Mesenchymal stem cell (in vitro differentiated cells and primary cell): ENCODE measurements at regions not wholly inside any gene's neighbourhood (a gene's known extent, or its start where the extent isn't known, plus 50 kb on each side); places are given as distances from the start of the nearest gene placed in this dataset.

Source experiments
- DNase-seq: peaks from one replicate; pipeline ENCODE4 v3.0.0-alpha.2; 2013
- H2AFZ ChIP-seq: one replicate; pipeline ENCODE4 v1.6.1; 2013; ENCODE audit warnings: low read depth, mild to moderate bottlenecking, control low read depth, inconsistent platforms, low read length, moderate library complexity
- H2AK5ac ChIP-seq: 2 replicates; pipeline ENCODE4 v1.6.1; 2013; ENCODE audit warnings: low read length, moderate library complexity, mild to moderate bottlenecking, inconsistent platforms; ENCODE audit not compliant: severe bottlenecking
- H2BK120ac ChIP-seq: one replicate; pipeline ENCODE4 v1.6.1; 2013; ENCODE audit warnings: low read depth, mild to moderate bottlenecking, inconsistent platforms, low read length, moderate library complexity
- H2BK12ac ChIP-seq, 2 experiments: one replicate each; pipeline ENCODE4 v1.6.1; 2013; ENCODE audit warnings: inconsistent platforms in 2 of 2, low read length in 2 of 2, mild to moderate bottlenecking in 2 of 2, moderate library complexity in 2 of 2, control low read depth in 1 of 2
- H2BK15ac ChIP-seq: one replicate; pipeline ENCODE4 v1.6.1; 2013; ENCODE audit warnings: mild to moderate bottlenecking, low read depth, inconsistent platforms; ENCODE audit not compliant: poor library complexity, severe bottlenecking
- H2BK5ac ChIP-seq: 2 replicates; pipeline ENCODE4 v1.6.1; 2013; ENCODE audit warnings: low read depth, mild to moderate bottlenecking, low read length, control low read depth, inconsistent platforms; ENCODE audit not compliant: poor library complexity, severe bottlenecking
- H3K14ac ChIP-seq, 2 experiments: one replicate each; pipeline ENCODE4 v1.6.1; 2013; ENCODE audit warnings: inconsistent platforms in 2 of 2, low read length in 2 of 2, control low read depth in 1 of 2, mild to moderate bottlenecking in 1 of 2, moderate library complexity in 1 of 2
- H3K18ac ChIP-seq, 2 experiments: one replicate each; pipeline ENCODE4 v1.6.1; 2013; ENCODE audit warnings: inconsistent platforms in 2 of 2, low read length in 2 of 2, control low read depth in 1 of 2, low read depth in 1 of 2, mild to moderate bottlenecking in 1 of 2
- H3K23ac ChIP-seq, 2 experiments: one replicate each; pipeline ENCODE4 v1.6.1; 2013; ENCODE audit warnings: inconsistent platforms in 2 of 2, low read length in 2 of 2, mild to moderate bottlenecking in 2 of 2, moderate library complexity in 2 of 2, control low read depth in 1 of 2
- H3K27ac ChIP-seq: 2 replicates; pipeline ENCODE4 v1.5.1; 2013; ENCODE audit warnings: mild to moderate bottlenecking, moderate library complexity, low read length, control low read depth, inconsistent platforms; ENCODE audit not compliant: poor library complexity, severe bottlenecking
- H3K27me3 ChIP-seq, 2 experiments: 2 replicates each; pipeline versions ENCODE4 v1.6.1 to v1.7.0; 2013; ENCODE audit warnings: low read length in 2 of 2, mild to moderate bottlenecking in 2 of 2, moderate library complexity in 2 of 2, control low read depth in 1 of 2, inconsistent platforms in 1 of 2; ENCODE audit not compliant: control insufficient read depth in 1 of 2, insufficient read depth in 1 of 2
- H3K36me3 ChIP-seq, 2 experiments: 2 replicates each; pipeline versions ENCODE4 v1.6.1 to v1.7.0; 2013; ENCODE audit warnings: low read length in 2 of 2, control low read depth in 1 of 2, inconsistent platforms in 1 of 2, low read depth in 1 of 2, mild to moderate bottlenecking in 1 of 2; ENCODE audit not compliant: insufficient read depth in 2 of 2, control insufficient read depth in 1 of 2
- H3K4ac ChIP-seq, 2 experiments: one replicate each; pipeline ENCODE4 v1.6.1; 2013; ENCODE audit warnings: inconsistent platforms in 2 of 2, low read length in 2 of 2, mild to moderate bottlenecking in 2 of 2, moderate library complexity in 2 of 2, control low read depth in 1 of 2, low read depth in 1 of 2
- H3K4me1 ChIP-seq: 2 replicates; pipeline ENCODE4 v1.6.1; 2013; ENCODE audit warnings: low read depth, low read length, control low read depth; ENCODE audit not compliant: control insufficient read depth, insufficient read depth
- H3K4me2 ChIP-seq: 2 replicates; pipeline ENCODE4 v1.6.1; 2013; ENCODE audit warnings: low read length, mild to moderate bottlenecking, inconsistent platforms; ENCODE audit not compliant: poor library complexity, severe bottlenecking
- H3K4me3 ChIP-seq, 2 experiments: 2 replicates each; pipeline versions ENCODE4 v1.5.1 to v1.7.0; 2013; ENCODE audit warnings: low read length in 2 of 2, mild to moderate bottlenecking in 2 of 2, control low read depth in 1 of 2, low read depth in 1 of 2; ENCODE audit not compliant: insufficient read depth in 1 of 2
- H3K79me1 ChIP-seq: replicated peaks from 2 replicates; pipeline ENCODE4 v1.6.1; 2013; ENCODE audit warnings: mild to moderate bottlenecking, control low read depth, low read length, inconsistent platforms; ENCODE audit not compliant: poor library complexity, severe bottlenecking
- H3K9ac ChIP-seq: 2 replicates; pipeline ENCODE4 v1.7.0; 2013; ENCODE audit warnings: mild to moderate bottlenecking, low read length, moderate library complexity
- H3K9me3 ChIP-seq: 2 replicates; pipeline ENCODE4 v1.7.0; 2013; ENCODE audit warnings: mild to moderate bottlenecking, low read length; ENCODE audit not compliant: control insufficient read depth
- H4K8ac ChIP-seq: one replicate; pipeline ENCODE4 v1.6.1; 2013; ENCODE audit warnings: inconsistent platforms, mild to moderate bottlenecking, low read length, moderate library complexity
- H4K91ac ChIP-seq: one replicate; pipeline ENCODE4 v1.6.1; 2013; ENCODE audit warnings: mild to moderate bottlenecking, low read length, inconsistent platforms
- WGBS: methylation state at CpG from one replicate; pipeline ENCODE4 v1.1.7; 2013; ENCODE audit warnings: mixed read lengths; 5-methylcytosine and 5-hydroxymethylcytosine counted together

DNA sequence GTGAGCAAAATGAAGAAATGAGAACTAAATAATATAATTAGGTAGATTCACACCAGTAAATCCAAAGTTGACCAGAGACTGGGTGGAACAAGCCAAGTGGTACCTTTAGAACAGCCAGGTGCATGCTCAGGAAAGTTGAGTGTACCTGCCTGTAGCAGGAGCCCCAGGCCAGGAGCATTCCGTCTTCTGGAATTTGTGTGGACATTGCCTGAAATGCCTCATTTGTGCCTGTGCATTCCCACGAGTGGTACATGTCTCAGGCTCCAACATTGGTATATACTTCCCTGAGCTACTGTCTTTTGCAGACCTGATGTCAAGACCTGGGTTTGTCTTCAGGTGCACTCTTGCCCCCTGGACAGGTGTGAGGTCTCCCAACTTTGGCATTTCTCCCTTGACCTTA, 187.6 kb upstream of the NECTIN1 start:
- Histone ChIP-seq H2BK120ac (no peak overlapping the region), H4K91ac (no peak overlapping the region), H3K4ac (no peak overlapping the region), H2AK5ac (no peak overlapping the region), H3K9ac (no peak overlapping the region), H3K27me3 (peaks cover 0 to 66% of the 10 kb centered on the region in 2 experiments), H3K4me2 (no peak overlapping the region), H3K18ac (no peak overlapping the region), H4K8ac (no peak overlapping the region), H3K14ac (no peak overlapping the region), H3K9me3 (no peaks in the 10 kb centered on the region), H2BK5ac (no peak overlapping the region), H3K36me3 (no peaks in the 10 kb centered on the region), H3K23ac (no peak overlapping the region), H3K4me1 (no peaks in the 10 kb centered on the region), H2BK15ac (no peak overlapping the region), H3K79me1 (no peaks in the 10 kb centered on the region), H2BK12ac (no peak overlapping the region), H3K4me3 (no peak overlapping the region), H3K27ac (no peak overlapping the region), H2AFZ (no peak overlapping the region)
- DNase-seq, result no peak
- WGBS, result 42% methylated on average over 2 of the region's 2 CpGs

- no peaks in the 10 kb centered on the region for H3K36me3 ChIP-seq
- no peaks in the 10 kb centered on the region for H3K9me3 ChIP-seq
- H3K27ac ChIP-seq, result no peak overlapping the region
- no peak overlapping the region for H3K4me2 ChIP-seq
- H3K4ac ChIP-seq, result no peak overlapping the region
- no peak overlapping the region for H3K9ac ChIP-seq
- no peak overlapping the region for H2BK5ac ChIP-seq
- 78% methylated on average over 6 of the region's 6 CpGs for whole genome bisulfite sequencing
- no peak overlapping the region for H2BK15ac ChIP-seq
- no peak overlapping the region for H3K14ac ChIP-seq
- H3K4me3 ChIP-seq, result no peak overlapping the region
- H3K79me1 ChIP-seq, result no peaks in the 10 kb centered on the region
- no peak overlapping the region for H4K8ac ChIP-seq
- no peak overlapping the region for H3K23ac ChIP-seq
- no peak overlapping the region for H2BK120ac ChIP-seq
- H2AFZ ChIP-seq, result no peak overlapping the region
- no peak overlapping the region for H2BK12ac ChIP-seq
- DNase-seq, result no peak
- no peak overlapping the region for H4K91ac ChIP-seq
- no peaks in the 10 kb centered on the region for H3K4me1 ChIP-seq
- no peak overlapping the region for H2AK5ac ChIP-seq
- no peak overlapping the region for H3K18ac ChIP-seq
- H3K27me3 ChIP-seq, result peaks cover 4 to 61% of the 10 kb centered on the region in 2 experiments
These were observed 183.2 kb upstream of the NECTIN1 start for GRCh38 chr11:119912229-119912628.

DNA sequence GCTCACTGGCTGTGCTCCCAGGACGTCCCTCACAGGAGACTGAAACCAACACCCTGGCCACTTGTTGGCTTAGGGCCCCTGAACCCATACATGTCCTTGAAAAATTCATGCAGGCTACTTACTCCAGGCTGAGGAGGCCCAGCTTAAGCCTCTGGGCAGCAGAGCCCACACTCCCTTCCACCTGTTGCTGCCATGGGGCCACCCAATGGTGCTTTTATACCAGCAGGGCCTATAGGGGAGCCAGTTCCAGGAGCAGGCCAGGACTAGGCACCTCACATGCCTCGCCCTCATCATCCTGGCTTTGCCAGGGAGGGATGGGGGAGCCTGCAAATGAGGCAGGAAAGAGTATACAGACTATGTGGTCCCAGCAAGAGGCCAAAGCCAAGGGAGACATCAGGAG, 181.7 kb upstream of the NECTIN1 start:
- H2BK12ac ChIP-seq, result no peak overlapping the region
- H3K36me3 ChIP-seq, result no peaks in the 10 kb centered on the region
- no peak overlapping the region for H3K27ac ChIP-seq
- no peak overlapping the region for H2AK5ac ChIP-seq
- H3K4me2 ChIP-seq, result no peak overlapping the region
- no peak overlapping the region for H2BK120ac ChIP-seq
- no peaks in the 10 kb centered on the region for H3K4me1 ChIP-seq
- no peak overlapping the region for H2AFZ ChIP-seq
- no peak overlapping the region for H3K23ac ChIP-seq
- H4K91ac ChIP-seq, result no peak overlapping the region
- no peak overlapping the region for H3K4me3 ChIP-seq
- 44% methylated on average over 2 of the region's 2 CpGs for WGBS
- no peaks in the 10 kb centered on the region for H3K9me3 ChIP-seq
- no peaks in the 10 kb centered on the region for H3K79me1 ChIP-seq
- no peak overlapping the region for H2BK5ac ChIP-seq
- H3K27me3 ChIP-seq, result peaks cover 10 to 69% of the 10 kb centered on the region in 2 experiments
- H3K14ac ChIP-seq, result no peak overlapping the region
- H3K18ac ChIP-seq, result no peak overlapping the region
- H4K8ac ChIP-seq, result no peak overlapping the region
- no peak overlapping the region for H3K9ac ChIP-seq
- no peak for DNase-seq
- H3K4ac ChIP-seq, result no peak overlapping the region
- H2BK15ac ChIP-seq, result no peak overlapping the region

GRCh38 chr11:119910051-119910450, 181.1 kb upstream of the NECTIN1 start:
- DNase-seq, result no peak
- 83% methylated on average over 4 of the region's 4 CpGs for WGBS
- H4K8ac ChIP-seq, result no peak overlapping the region
- H3K9ac ChIP-seq, result no peak overlapping the region
- H3K23ac ChIP-seq, result no peak overlapping the region
- H3K9me3 ChIP-seq, result no peaks in the 10 kb centered on the region
- no peaks in the 10 kb centered on the region for H3K36me3 ChIP-seq
- H3K79me1 ChIP-seq, result no peaks in the 10 kb centered on the region
- H3K14ac ChIP-seq, result no peak overlapping the region
- no peak overlapping the region for H2BK15ac ChIP-seq
- H3K4me1 ChIP-seq, result no peaks in the 10 kb centered on the region
- H3K27me3 ChIP-seq, result peaks cover 10 to 73% of the 10 kb centered on the region in 2 experiments
- H3K27ac ChIP-seq, result no peak overlapping the region
- no peak overlapping the region for H2AFZ ChIP-seq
- H2BK12ac ChIP-seq, result no peak overlapping the region
- H3K18ac ChIP-seq, result no peak overlapping the region
- H3K4ac ChIP-seq, result no peak overlapping the region
- H2BK5ac ChIP-seq, result no peak overlapping the region
- no peak overlapping the region for H4K91ac ChIP-seq
- no peak overlapping the region for H3K4me2 ChIP-seq
- H2BK120ac ChIP-seq, result no peak overlapping the region
- H2AK5ac ChIP-seq, result no peak overlapping the region
- no peak overlapping the region for H3K4me3 ChIP-seq
